GM18520 (cell line): ENCODE measurements at regions not wholly inside any gene's neighbourhood (a gene's known extent, or its start where the extent isn't known, plus 50 kb on each side); places are given as distances from the start of the nearest gene placed in this dataset.

Source experiments
- ATAC-seq: cut with Tn5 transposase; IDR thresholded peaks from one replicate; pipeline ENCODE4 v1.9.1; 2021; ENCODE audit not compliant: unreplicated experiment

DNA sequence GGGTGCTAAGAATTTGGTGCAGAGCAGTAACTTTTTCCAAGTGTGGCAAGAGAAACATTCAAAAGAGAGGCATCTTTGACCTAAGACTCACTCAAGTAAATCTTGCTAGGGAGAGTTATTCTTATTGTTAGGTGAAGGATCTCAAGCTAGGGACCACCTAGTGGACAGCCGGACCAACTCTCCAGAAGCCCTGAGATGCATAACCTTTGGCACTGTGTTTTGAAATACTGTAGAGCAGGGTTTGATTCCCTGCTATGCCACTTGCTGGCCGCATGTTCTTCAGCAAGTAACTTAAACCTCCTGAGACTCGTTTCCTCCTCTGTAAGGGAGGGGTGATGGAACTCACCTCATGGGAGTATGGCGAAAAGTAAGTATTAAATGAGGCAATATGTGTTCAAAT is 336.1 kb upstream of the ADAMTSL1 start:
- ATAC-seq: no peak

- no peak for ATAC-seq
Observed at GRCh38 chr9:18138656-18139055, 335.3 kb upstream of the ADAMTSL1 start.

- no peak for ATAC-seq
Observed at GRCh38 chr9:18141681-18142080, 332.3 kb upstream of the ADAMTSL1 start.

- ATAC-seq: no peak
Observed at GRCh38 chr9:18143073-18143745, 330.7 kb upstream of the ADAMTSL1 start.

DNA sequence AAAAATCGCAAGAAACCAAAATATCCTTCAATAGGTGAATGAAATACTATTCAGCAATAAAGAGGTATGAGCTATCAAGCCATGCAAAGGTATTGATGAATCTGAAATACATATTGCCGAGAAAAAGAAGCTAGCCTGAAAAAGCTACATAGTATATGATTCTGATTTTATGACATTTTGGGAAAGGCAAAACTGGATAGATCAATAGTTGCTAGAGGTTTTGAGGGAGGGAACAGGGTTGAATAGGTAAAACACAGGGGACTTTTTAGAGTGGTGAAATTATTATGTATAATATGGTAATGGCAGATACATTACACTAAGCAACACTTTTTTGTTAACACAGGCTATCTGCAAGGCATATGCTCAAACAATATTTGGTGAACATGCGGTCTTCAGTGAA is 327.6 kb upstream of the ADAMTSL1 start:
- no peak for ATAC-seq

- ATAC-seq: no peak
Observed at GRCh38 chr9:18149471-18150011, 324.4 kb upstream of the ADAMTSL1 start.

DNA sequence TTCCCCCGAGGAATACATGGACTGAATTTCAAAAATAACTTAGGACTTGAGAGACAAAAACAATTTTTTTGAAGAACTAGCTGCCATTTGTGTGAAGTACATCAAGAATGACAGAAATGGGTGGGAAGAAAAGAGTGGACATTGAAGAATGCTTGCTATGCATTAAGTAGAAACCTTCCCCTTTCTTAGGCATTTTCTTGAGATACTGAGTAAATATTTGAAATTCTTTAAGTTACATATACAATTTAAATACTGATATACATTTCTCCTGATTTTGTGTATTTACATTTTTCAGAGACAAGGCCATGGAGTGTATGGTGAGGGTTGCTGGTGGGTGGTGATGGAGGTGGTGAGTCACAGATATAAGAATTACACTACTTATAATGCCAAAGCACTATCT is 319.3 kb upstream of the ADAMTSL1 start:
- ATAC-seq: no peak

- ATAC-seq: no peak
Observed at GRCh38 chr9:18159254-18159653, 314.7 kb upstream of the ADAMTSL1 start.

DNA sequence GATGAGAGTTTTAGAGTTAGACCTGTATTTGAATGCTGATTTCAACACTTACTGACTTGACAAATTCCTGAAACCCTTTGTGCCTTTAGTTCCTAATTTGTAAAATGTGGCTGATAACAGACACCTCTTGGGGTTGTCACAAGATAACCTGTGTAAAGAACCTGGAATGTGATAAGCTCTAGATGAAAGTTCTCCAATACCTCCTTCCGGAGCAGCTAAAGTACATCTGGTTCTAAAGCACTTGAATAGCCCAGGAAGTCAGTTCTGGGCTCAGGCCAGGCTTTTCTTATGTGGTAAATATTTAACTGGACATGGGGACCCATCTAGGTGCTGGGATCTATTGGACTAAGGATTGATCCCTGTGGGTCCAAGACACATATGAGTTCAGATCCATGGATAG is 310.8 kb upstream of the ADAMTSL1 start:
- ATAC-seq: no peak

GRCh38 chr9:18167733-18168132 is 306.2 kb upstream of the ADAMTSL1 start:
- ATAC-seq: no peak

DNA sequence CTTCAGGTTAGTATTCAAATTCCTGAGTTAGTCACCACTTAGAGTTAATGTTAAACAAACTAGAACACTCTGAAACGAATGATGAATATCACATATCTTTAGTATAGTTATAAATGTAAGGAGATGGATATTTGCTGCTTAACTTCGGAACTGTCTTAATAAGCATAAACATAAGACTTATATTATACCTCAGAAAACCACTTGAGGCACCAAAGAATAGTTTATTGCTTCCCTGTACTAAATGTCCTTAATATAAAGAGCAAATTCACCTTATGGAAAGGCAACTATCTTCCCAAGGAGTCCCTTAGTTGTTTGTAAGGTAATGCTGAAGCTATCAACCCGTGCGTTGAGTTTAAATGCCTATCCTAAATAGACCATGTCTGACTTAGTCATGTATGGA is 300.0 kb upstream of the ADAMTSL1 start:
- ATAC-seq: no peak

GRCh38 chr9:18182636-18183035 is 291.3 kb upstream of the ADAMTSL1 start:
- ATAC-seq: no peak

DNA sequence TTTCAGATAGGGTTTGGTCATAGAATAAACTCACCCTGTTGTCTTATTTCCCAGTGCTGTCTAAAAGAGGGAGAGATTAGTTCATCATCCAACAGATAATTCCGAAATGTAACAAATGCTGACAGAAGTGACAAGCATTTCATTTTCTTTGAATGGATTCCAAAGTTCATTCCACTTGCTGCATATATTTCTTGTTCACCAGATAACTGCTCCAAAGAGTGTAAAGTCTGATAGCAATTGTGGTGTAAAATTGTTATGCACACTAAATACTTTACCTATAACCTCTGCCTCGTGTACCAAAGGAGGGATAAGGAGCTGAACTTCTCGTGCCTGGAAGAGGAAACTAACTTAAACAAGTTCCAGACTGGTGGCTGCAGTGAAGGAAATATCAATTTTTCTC is 290.0 kb upstream of the ADAMTSL1 start:
- ATAC-seq: no peak

- no peak for ATAC-seq
Observed at GRCh38 chr9:18184401-18184800, 289.6 kb upstream of the ADAMTSL1 start.

GRCh38 chr9:18185196-18185595 is 288.8 kb upstream of the ADAMTSL1 start:
- no peak for ATAC-seq

DNA sequence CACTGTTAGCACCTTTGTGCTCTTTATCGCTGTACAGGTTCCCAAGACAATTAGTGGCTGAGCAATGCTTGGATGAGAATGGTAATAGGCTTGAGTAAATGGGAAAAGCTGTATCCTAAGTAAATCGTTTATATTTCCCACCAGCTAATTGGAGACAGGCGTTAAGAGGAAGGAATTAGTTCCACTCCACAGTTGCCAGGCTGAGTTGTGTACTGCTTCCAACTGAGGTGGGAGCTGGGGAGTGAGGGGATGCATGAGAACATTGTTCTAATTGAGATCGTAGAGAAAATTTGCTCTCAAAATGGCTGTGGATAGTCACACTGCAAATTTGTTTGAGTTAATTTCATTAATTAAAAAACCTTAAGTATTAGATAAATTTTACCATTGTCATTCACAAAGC is 285.0 kb upstream of the ADAMTSL1 start:
- no peak for ATAC-seq

GRCh38 chr9:18189871-18190670 is 283.9 kb upstream of the ADAMTSL1 start:
- ATAC-seq: no peak

- ATAC-seq: no peak
Observed at GRCh38 chr9:18190671-18191374, 283.1 kb upstream of the ADAMTSL1 start.

- ATAC-seq: no peak
Observed at GRCh38 chr9:18194316-18194715, 279.6 kb upstream of the ADAMTSL1 start.

- ATAC-seq: no peak
Observed at GRCh38 chr9:18195223-18195622, 278.7 kb upstream of the ADAMTSL1 start.

DNA sequence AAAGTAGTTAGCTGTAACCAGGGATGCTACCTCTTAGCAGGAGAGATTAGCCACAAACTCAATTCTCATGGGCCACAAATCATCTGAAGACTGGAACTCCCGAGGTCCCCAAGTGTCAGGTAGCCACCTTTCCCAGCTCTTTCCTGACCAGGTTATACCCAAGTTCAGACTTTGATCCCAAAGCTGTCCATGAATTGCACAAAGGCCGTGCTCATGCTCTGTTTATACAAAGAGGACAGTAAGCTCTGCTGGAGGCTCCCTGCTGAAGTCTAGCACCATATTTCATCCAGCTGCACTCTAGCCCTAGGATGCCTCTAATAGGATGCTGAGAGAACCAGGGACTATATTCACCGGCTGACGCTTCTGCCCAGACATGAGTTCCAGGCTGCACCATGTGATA is 271.0 kb upstream of the ADAMTSL1 start:
- ATAC-seq: no peak

- no peak for ATAC-seq
Observed at GRCh38 chr9:18207735-18208134, 266.2 kb upstream of the ADAMTSL1 start.
